Ovary (tissue), 3 donors: ENCODE measurements at regions not wholly inside any gene's neighbourhood (a gene's known extent, or its start where the extent isn't known, plus 50 kb on each side); places are given as distances from the start of the nearest gene placed in this dataset.

Experiments used
- CTCF ChIP-seq, 3 donors: fragments of 450-650 bp in 2 of 3; fragments of 200-600 bp in 1 of 3; IDR thresholded peaks; one replicate each; pipeline versions ENCODE4 v1.5.1 to v1.8.0; 2016 to 2022; ENCODE audit warnings: antibody characterized with exemption in 3 of 3, mild to moderate bottlenecking in 1 of 3
- POLR2A ChIP-seq: fragments of 450-650 bp; IDR thresholded peaks from one replicate; pipeline ENCODE4 v1.6.1; 2017; ENCODE audit warnings: antibody characterized with exemption, mild to moderate bottlenecking, moderate library complexity
- donor health status: DM: no; HTN: no; CAD: no.

GRCh38 chr9:38215465-38215864, 146.4 kb upstream of the SHB start:
- no peak for TF ChIP-seq CTCF (IDR thresholded peaks at IDR 0.05)
- no peak for TF ChIP-seq POLR2A
